Colonic mucosa (tissue), 4 donors: ENCODE measurements at regions not wholly inside any gene's neighbourhood (a gene's known extent, or its start where the extent isn't known, plus 50 kb on each side); places are given as distances from the start of the nearest gene placed in this dataset.

ENCODE experiments used
- DNase-seq: peaks from one replicate; pipeline ENCODE4 v3.0.0-alpha.2; 2020
- H3K27ac ChIP-seq: fragments of 200-600 bp; one replicate; pipeline ENCODE4 v1.8.0; 2021
- H3K27me3 ChIP-seq: fragments of 200-600 bp; one replicate; pipeline ENCODE4 v1.8.0; 2021
- H3K36me3 ChIP-seq: fragments of 200-600 bp; one replicate; pipeline ENCODE4 v1.8.0; 2021
- H3K4me1 ChIP-seq: fragments of 200-600 bp; one replicate; pipeline ENCODE4 v1.8.0; 2021; ENCODE audit warnings: mild to moderate bottlenecking
- H3K4me3 ChIP-seq: fragments of 200-600 bp; one replicate; pipeline ENCODE4 v1.8.0; 2021
- H3K9ac ChIP-seq, 2 donors: one replicate each; pipeline ENCODE4 v1.7.0; 2013; ENCODE audit warnings: control low read depth in 2 of 2, low read depth in 2 of 2, low read length in 2 of 2
- H3K9me3 ChIP-seq: fragments of 200-600 bp; one replicate; pipeline ENCODE4 v1.8.0; 2021
- intact Hi-C: fragments of 100-400 bp; cut with DNase I; formaldehyde crosslinking; loops from one replicate; pipeline ENCODE4 v1.14.1; 2022
- TF ChIP-seq, protein P1 (sequence below): fragments of 200-600 bp; IDR thresholded peaks from one replicate; pipeline ENCODE4 v1.8.0; 2022; ENCODE audit warnings: antibody characterized with exemption, mild to moderate bottlenecking
- donor health status: healthy.
- donor health status: DM: no; HTN: no; CAD: no.
- donor health status: DM: no; HTN: no; CAD: no.

DNA sequence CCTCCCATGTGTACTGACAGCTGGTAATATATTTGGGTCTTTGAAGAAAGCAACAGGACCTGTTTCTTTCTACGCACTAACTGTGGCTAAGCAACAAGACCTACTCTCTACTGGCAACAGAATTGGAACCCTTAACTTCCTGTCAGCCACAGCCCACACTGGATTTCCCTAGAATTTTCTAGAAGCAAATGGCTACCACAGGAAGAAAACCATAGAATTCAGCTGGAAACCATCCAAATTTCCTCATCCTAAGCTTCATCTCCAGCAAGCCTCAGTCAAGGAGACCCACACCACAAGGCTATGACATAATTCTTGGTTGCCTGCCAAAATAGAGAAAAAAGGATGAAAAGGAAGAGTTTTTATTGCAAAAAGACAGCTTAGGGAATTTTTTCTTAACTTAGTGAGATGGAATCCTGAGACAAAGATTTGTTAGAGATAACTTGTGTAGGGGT is 171.8 kb upstream of the TNC start:
- Histone ChIP-seq H3K9me3 (no peaks in the 10 kb centered on the region), H3K4me3 (no peak overlapping the region), H3K27me3 (no peaks in the 10 kb centered on the region), H3K9ac (no peak overlapping the region), H3K36me3 (no peaks in the 10 kb centered on the region), H3K4me1 (no peaks in the 10 kb centered on the region), H3K27ac (no peak overlapping the region)
- intact Hi-C loops, result no loop called here
- no peak for DNase-seq
- TF ChIP-seq, protein P1, sequence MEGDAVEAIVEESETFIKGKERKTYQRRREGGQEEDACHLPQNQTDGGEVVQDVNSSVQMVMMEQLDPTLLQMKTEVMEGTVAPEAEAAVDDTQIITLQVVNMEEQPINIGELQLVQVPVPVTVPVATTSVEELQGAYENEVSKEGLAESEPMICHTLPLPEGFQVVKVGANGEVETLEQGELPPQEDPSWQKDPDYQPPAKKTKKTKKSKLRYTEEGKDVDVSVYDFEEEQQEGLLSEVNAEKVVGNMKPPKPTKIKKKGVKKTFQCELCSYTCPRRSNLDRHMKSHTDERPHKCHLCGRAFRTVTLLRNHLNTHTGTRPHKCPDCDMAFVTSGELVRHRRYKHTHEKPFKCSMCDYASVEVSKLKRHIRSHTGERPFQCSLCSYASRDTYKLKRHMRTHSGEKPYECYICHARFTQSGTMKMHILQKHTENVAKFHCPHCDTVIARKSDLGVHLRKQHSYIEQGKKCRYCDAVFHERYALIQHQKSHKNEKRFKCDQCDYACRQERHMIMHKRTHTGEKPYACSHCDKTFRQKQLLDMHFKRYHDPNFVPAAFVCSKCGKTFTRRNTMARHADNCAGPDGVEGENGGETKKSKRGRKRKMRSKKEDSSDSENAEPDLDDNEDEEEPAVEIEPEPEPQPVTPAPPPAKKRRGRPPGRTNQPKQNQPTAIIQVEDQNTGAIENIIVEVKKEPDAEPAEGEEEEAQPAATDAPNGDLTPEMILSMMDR, result no peak

DNA sequence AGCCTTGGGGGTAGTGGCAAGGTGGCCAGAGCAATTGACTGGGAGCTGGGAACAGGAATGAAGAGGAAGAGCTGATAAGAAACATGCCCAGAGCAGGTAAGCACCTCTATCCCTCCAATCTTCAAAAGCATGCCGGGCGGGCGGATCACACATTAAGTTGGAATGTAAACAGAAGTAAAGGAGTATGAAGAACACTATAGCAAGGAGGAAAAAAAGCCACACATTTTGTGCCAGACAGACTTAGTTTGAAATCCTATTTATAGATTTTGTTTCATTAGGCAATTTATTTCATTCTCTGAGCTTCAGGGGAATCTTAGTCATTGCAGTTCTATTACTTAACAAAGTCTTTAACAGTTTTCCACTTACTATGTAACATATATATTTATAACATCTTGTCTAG is 173.9 kb upstream of the TNC start:
- Histone ChIP-seq H3K9ac (no peak overlapping the region), H3K27ac (no peak overlapping the region), H3K4me3 (no peak overlapping the region), H3K27me3 (no peaks in the 10 kb centered on the region), H3K9me3 (no peaks in the 10 kb centered on the region), H3K36me3 (no peaks in the 10 kb centered on the region), H3K4me1 (no peaks in the 10 kb centered on the region)
- intact Hi-C loops, result no loop called here
- peak; percentile 89 for DNase-seq
- TF ChIP-seq, protein P1, result no peak

DNA sequence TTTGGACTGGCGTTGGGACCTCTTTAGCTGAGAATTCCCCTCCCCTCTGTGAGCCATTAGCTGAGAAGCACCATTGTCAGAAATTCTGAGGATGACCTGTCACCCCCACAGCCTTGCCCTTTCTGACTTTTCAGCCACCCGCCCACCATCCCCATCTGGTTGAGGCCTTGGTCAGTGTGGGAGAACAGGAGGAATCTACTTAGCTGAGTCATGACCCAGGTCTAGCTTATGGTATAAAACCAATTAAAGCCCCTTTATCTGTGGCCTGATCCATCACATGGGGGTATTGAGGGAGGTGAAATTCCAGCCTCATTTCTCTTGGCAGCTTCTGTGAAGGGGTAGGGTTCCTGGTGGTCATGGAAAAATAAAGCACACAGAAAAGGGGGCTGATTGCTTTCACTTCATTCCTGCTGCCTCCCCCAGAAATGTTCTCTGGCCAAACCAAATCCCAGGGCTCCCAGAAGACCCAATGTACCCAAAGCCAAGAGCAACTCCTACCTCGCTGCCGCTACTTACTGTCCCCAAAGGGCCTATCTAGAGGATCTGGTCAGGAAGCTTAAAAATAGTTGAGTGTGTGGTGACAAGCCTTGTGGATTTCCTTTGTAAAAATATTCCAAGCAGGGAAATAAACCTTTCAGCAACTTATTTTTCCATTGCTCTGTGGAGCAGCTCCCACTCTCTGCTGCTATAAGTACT is 174.8 kb upstream of the TNC start:
- no peak for DNase-seq
- Histone ChIP-seq H3K9ac (no peak overlapping the region), H3K4me3 (no peak overlapping the region), H3K4me1 (no peaks in the 10 kb centered on the region), H3K27ac (no peak overlapping the region), H3K27me3 (no peaks in the 10 kb centered on the region), H3K36me3 (no peaks in the 10 kb centered on the region), H3K9me3 (no peaks in the 10 kb centered on the region)
- TF ChIP-seq, protein P1, result no peak
- intact Hi-C loops, result no loop called here

DNA sequence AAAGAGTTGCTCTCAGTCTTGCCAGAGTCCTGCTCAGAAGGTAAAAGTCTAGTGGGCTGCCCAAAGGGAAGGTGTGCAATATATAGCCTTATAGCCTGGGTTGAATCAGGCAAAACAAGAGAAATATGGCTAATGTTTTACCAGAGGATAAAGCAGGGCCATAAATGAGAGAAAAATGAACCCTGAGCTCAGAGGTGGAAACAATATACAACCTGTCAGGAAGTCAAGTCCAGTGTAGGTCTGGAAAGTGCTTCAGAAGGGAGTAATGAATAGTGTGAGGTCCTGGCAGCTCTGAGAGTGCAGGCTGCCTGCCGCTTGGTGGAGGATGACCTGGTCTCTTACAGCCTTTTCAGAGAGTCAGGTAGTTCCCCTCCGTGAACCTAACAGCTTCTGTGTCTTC is 177.8 kb upstream of the TNC start:
- Histone ChIP-seq H3K27me3 (no peaks in the 10 kb centered on the region), H3K9ac (no peak overlapping the region), H3K27ac (no peak overlapping the region), H3K4me1 (no peaks in the 10 kb centered on the region), H3K4me3 (no peak overlapping the region), H3K36me3 (no peaks in the 10 kb centered on the region), H3K9me3 (no peaks in the 10 kb centered on the region)
- TF ChIP-seq, protein P1, result no peak
- peak; percentile 27 for DNase-seq
- intact Hi-C loops, result no loop called here

DNA sequence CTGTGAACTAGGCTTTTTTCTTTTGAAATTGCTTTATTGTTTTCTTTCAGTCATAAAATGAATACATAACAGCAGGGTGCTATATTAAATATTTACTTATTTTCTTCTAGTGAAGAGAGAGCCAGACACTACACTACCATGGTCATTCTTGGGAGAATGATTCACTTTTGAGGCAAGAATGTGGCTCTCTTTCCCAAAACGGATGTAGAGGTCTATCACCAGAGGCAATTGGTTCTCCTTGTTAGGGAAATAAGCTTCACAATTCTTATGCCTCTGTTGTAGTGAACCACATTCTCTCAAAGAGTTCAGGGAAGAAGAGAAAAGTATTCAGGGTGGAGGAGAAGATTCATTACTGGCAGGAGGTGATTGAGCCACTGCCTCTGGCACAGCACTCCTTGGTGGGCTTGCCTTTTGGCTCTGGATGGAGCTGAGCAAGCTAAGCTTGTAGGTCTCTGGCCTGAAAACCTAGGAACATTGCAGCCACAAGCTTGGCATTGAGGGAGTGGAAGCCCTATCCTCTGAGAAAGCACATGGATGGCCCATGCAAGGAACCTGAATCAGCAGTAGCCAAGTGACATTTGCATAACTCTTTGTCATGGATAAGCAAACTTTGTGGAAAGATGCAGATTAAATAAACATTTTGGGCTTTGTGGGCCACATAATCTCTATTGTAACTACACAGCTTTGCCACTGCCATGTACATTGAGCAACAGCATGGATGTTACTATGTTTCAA is 179.0 kb upstream of the TNC start:
- no peaks in the 10 kb centered on the region for H3K4me1 ChIP-seq
- no peaks in the 10 kb centered on the region for H3K27me3 ChIP-seq
- H3K36me3 ChIP-seq, result no peaks in the 10 kb centered on the region
- H3K27ac ChIP-seq, result no peak overlapping the region
- intact Hi-C loops, result no loop called here
- no peak for DNase-seq
- H3K9me3 ChIP-seq, result no peaks in the 10 kb centered on the region
- TF ChIP-seq, protein P1, result no peak
- no peak overlapping the region for H3K4me3 ChIP-seq
- H3K9ac ChIP-seq, result no peak overlapping the region
